Upper lobe of right lung (tissue), 1 donor: ENCODE measurements at regions not wholly inside any gene's neighbourhood (a gene's known extent, or its start where the extent isn't known, plus 50 kb on each side); places are given as distances from the start of the nearest gene placed in this dataset.

Experiments
- ATAC-seq: fragments of 200-7000 bp; cut with Tn5 transposase; one replicate; pipeline ENCODE4 v1.9.1; 2020; ENCODE audit warnings: mild to moderate bottlenecking, moderate library complexity
- DNase-seq: peaks from one replicate; pipeline ENCODE4 v3.0.0-alpha.2; 2020
- H3K27ac ChIP-seq: fragments of 200-600 bp; one replicate; pipeline ENCODE4 v1.8.0; 2022
- H3K27me3 ChIP-seq: fragments of 200-600 bp; one replicate; pipeline ENCODE4 v1.8.0; 2022; ENCODE audit warnings: mild to moderate bottlenecking
- H3K36me3 ChIP-seq: fragments of 200-600 bp; one replicate; pipeline ENCODE4 v1.8.0; 2022
- H3K4me1 ChIP-seq: fragments of 200-600 bp; one replicate; pipeline ENCODE4 v1.8.0; 2022
- H3K4me3 ChIP-seq: fragments of 200-600 bp; one replicate; pipeline ENCODE4 v1.8.0; 2022; ENCODE audit warnings: mild to moderate bottlenecking
- H3K9me3 ChIP-seq: fragments of 200-600 bp; one replicate; pipeline ENCODE4 v1.8.0; 2022
- CTCF ChIP-seq: fragments of 200-600 bp; IDR thresholded peaks from one replicate; pipeline ENCODE4 v1.8.0; 2022; ENCODE audit warnings: antibody characterized with exemption
- intact Hi-C: fragments of 100-400 bp; cut with DNase I; formaldehyde crosslinking; loops from one replicate; pipeline ENCODE4 v1.11.0; 2022
- donor health status: DM: no; HTN: yes; CAD: no; lungs with severe emphysema.

DNA sequence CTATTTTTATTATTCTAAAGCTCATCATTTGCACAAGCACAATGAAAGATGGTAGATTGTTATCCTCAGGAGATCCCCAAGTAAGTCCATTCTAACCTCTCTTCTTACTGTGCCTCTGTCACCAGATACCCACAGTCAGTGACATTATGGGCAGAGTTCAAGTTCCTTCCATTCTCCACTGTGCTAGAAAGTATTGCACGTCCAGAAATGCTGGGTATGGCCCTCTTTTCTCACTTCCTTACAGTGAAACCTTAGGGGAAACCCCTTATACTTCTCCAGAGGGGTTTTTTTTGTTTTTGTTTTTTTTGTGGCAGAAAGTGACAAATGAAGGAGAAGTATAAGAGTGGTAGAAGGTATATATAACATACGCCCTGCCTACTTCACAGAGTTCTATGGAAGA, 102.9 kb downstream of the DIO2 start:
- DNase-seq (no peak), ATAC-seq (no peak)
- H3K9me3 ChIP-seq: no peaks in the 10 kb centered on the region
- H3K27ac ChIP-seq: no peak overlapping the region
- no peaks in the 10 kb centered on the region for H3K4me1 ChIP-seq
- H3K27me3 ChIP-seq: no peaks in the 10 kb centered on the region
- TF ChIP-seq CTCF: no peak
- intact Hi-C loops: no loop called here
- H3K4me3 ChIP-seq: no peak overlapping the region
- no peaks in the 10 kb centered on the region for H3K36me3 ChIP-seq

DNA sequence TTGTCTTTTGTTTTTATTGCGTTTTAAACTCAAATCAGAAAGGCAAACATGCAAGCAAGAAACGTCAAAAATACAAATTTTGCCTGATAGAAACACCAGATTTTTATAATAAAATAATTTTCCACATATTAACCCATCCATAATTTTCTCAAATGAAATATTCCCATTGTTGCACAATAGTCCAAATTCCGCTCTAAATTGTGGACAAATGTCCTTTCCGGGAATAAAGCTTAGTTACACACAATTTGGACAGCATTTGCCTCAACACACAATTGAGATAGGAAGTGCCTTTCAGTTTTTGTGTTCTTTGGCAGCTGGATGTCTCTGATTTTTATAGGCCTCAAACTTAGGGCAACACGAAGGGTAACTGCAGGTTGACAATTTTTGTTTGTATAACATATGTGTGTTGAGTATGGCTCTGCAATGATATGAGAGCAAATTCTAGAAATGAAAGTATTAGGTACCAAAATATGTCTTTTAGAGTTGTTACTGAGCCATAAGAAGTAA, 105.8 kb downstream of the DIO2 start:
- Histone ChIP-seq H3K4me1 (no peaks in the 10 kb centered on the region), H3K27me3 (no peaks in the 10 kb centered on the region), H3K4me3 (no peak overlapping the region), H3K36me3 (no peaks in the 10 kb centered on the region), H3K9me3 (no peaks in the 10 kb centered on the region), H3K27ac (no peak overlapping the region)
- intact Hi-C loops: no loop called here
- DNase-seq (no peak), ATAC-seq (no peak)
- no peak for TF ChIP-seq CTCF

GRCh38 chr14:80101835-80102234, 109.5 kb downstream of the DIO2 start:
- H3K36me3 ChIP-seq: no peaks in the 10 kb centered on the region
- no peaks in the 10 kb centered on the region for H3K27me3 ChIP-seq
- DNase-seq (no peak), ATAC-seq (no peak)
- H3K4me1 ChIP-seq: no peaks in the 10 kb centered on the region
- intact Hi-C loops: no loop called here
- no peak overlapping the region for H3K4me3 ChIP-seq
- no peaks in the 10 kb centered on the region for H3K9me3 ChIP-seq
- no peak overlapping the region for H3K27ac ChIP-seq
- TF ChIP-seq CTCF: no peak

- intact Hi-C loops: no loop called here
- no peak for TF ChIP-seq CTCF
- Histone ChIP-seq H3K27ac (no peak overlapping the region), H3K9me3 (no peaks in the 10 kb centered on the region), H3K36me3 (no peaks in the 10 kb centered on the region), H3K4me3 (no peak overlapping the region), H3K27me3 (no peaks in the 10 kb centered on the region), H3K4me1 (no peaks in the 10 kb centered on the region)
- DNase-seq (no peak), ATAC-seq (no peak)
Measured at GRCh38 chr14:80100681-80101080, 110.6 kb downstream of the DIO2 start.

- no peak for DNase-seq
- ATAC-seq: no peak
Measured at GRCh38 chr14:80095623-80096022, 115.7 kb downstream of the DIO2 start.

More at GRCh38 chr14:80095623-80096022, 115.7 kb downstream of the DIO2 start:
- Histone ChIP-seq H3K27ac (no peak overlapping the region), H3K27me3 (no peaks in the 10 kb centered on the region), H3K36me3 (no peaks in the 10 kb centered on the region), H3K4me1 (no peaks in the 10 kb centered on the region), H3K4me3 (no peak overlapping the region), H3K9me3 (no peaks in the 10 kb centered on the region)
- intact Hi-C loops: no loop called here
- TF ChIP-seq CTCF: no peak
